Lower leg skin (tissue), 3 donors: ENCODE measurements at regions not wholly inside any gene's neighbourhood (a gene's known extent, or its start where the extent isn't known, plus 50 kb on each side); places are given as distances from the start of the nearest gene placed in this dataset.

Experiments used
- POLR2A ChIP-seq, 2 donors: fragments of 450-650 bp; IDR thresholded peaks; one replicate each; pipeline ENCODE4 v1.6.1; 2016 to 2017; ENCODE audit warnings: antibody characterized with exemption in 2 of 2, mild to moderate bottlenecking in 1 of 2, moderate library complexity in 1 of 2
- TF ChIP-seq, protein P1 (sequence below), 3 donors: fragments of 450-650 bp; IDR thresholded peaks; one replicate each; pipeline ENCODE4 v1.5.1; 2016; ENCODE audit warnings: antibody characterized with exemption in 3 of 3, mild to moderate bottlenecking in 3 of 3, moderate library complexity in 2 of 3

DNA sequence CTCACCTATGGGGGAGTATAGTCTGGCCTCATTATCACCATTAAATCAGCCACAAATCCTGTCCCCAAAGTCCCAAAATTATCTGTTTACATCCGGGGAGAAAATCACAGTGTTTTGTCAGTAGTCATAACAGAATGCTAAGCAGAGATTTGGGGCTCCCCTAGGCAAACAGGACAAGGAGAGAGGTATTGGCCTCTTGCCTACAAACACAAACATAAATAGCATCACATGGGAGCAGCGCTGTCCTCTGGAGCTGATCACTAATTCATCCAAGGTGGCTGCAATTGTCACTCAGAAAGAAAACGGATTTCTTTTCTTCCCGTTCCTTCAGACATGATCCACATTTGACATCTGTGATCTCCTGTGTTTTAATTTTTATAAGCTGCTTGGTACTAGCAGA is 1028.1 kb downstream of the NTRK3 start:
- TF ChIP-seq, protein P1, sequence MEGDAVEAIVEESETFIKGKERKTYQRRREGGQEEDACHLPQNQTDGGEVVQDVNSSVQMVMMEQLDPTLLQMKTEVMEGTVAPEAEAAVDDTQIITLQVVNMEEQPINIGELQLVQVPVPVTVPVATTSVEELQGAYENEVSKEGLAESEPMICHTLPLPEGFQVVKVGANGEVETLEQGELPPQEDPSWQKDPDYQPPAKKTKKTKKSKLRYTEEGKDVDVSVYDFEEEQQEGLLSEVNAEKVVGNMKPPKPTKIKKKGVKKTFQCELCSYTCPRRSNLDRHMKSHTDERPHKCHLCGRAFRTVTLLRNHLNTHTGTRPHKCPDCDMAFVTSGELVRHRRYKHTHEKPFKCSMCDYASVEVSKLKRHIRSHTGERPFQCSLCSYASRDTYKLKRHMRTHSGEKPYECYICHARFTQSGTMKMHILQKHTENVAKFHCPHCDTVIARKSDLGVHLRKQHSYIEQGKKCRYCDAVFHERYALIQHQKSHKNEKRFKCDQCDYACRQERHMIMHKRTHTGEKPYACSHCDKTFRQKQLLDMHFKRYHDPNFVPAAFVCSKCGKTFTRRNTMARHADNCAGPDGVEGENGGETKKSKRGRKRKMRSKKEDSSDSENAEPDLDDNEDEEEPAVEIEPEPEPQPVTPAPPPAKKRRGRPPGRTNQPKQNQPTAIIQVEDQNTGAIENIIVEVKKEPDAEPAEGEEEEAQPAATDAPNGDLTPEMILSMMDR (IDR thresholded peaks at IDR 0.05), result no peak
- no peak for TF ChIP-seq POLR2A (IDR thresholded peaks at IDR 0.05)
